ENCODE measurements at regions not wholly inside any gene's neighbourhood (a gene's known extent, or its start where the extent isn't known, plus 50 kb on each side); places are given as distances from the start of the nearest gene placed in this dataset.
"Not testable (repeated sequence)": the region's sequence is repeated elsewhere in the genome, so short reads cannot be mapped to it uniquely, and the experiment has no call there.

- no peak for DNase-seq (ENCODE audit: low read depth)
Observed at GRCh38 chr16:61181982-61182381, 854.3 kb downstream of the CDH8 start.

- DNase-seq (ENCODE audit: low read depth), result no peak
Observed at GRCh38 chr16:61179561-61179960, 856.7 kb downstream of the CDH8 start.

- no peak for DNase-seq (ENCODE audit: low read depth)
Observed at GRCh38 chr16:61165797-61166196, 870.4 kb downstream of the CDH8 start.

- no peak for DNase-seq (ENCODE audit: low read depth)
Observed at GRCh38 chr16:61150351-61150750, 885.9 kb downstream of the CDH8 start.

GRCh38 chr16:61149709-61150108, 886.5 kb downstream of the CDH8 start:
- DNase-seq (ENCODE audit: low read depth), result no peak

GRCh38 chr16:61148930-61149329, 887.3 kb downstream of the CDH8 start:
- DNase-seq (ENCODE audit: low read depth), result no peak

- DNase-seq (ENCODE audit: low read depth), result no peak
Observed at GRCh38 chr16:61146429-61146828, 889.8 kb downstream of the CDH8 start.

GRCh38 chr16:61131447-61131846, 904.8 kb downstream of the CDH8 start:
- DNase-seq (ENCODE audit: low read depth), result no peak

- no peak for DNase-seq (ENCODE audit: low read depth)
Observed at GRCh38 chr16:61128545-61129323, 907.5 kb downstream of the CDH8 start.

- no peak for DNase-seq (ENCODE audit: low read depth)
Observed at GRCh38 chr16:61105544-61105943, 930.7 kb downstream of the CDH8 start.

GRCh38 chr16:61098505-61098904, 937.7 kb downstream of the CDH8 start:
- no peak for DNase-seq (ENCODE audit: low read depth)

- not testable (repeated sequence) for DNase-seq (ENCODE audit: low read depth)
Observed at GRCh38 chr16:61091300-61091699, 944.9 kb downstream of the CDH8 start.

GRCh38 chr16:61083711-61084110, 952.5 kb downstream of the CDH8 start:
- no peak for DNase-seq (ENCODE audit: low read depth)

GRCh38 chr16:61074324-61074723, 961.9 kb downstream of the CDH8 start:
- DNase-seq (ENCODE audit: low read depth), result no peak

GRCh38 chr16:61057635-61058034, 978.6 kb downstream of the CDH8 start:
- DNase-seq (ENCODE audit: low read depth), result no peak

GRCh38 chr16:61050547-61050946, 985.7 kb downstream of the CDH8 start:
- no peak for DNase-seq (ENCODE audit: low read depth)

GRCh38 chr16:61045931-61046330, 990.3 kb downstream of the CDH8 start:
- DNase-seq (ENCODE audit: low read depth), result no peak

- DNase-seq (ENCODE audit: low read depth), result no peak
Observed at GRCh38 chr16:61042737-61043136, 993.5 kb downstream of the CDH8 start.

GRCh38 chr16:61030616-61031015, 1005.6 kb downstream of the CDH8 start:
- DNase-seq (ENCODE audit: low read depth), result no peak

GRCh38 chr16:61024180-61024900, 1011.9 kb downstream of the CDH8 start:
- DNase-seq (ENCODE audit: low read depth), result no peak

- no peak for DNase-seq (ENCODE audit: low read depth)
Observed at GRCh38 chr16:61014869-61015268, 1021.4 kb downstream of the CDH8 start.

GRCh38 chr16:61007694-61008093, 1028.5 kb downstream of the CDH8 start:
- DNase-seq (ENCODE audit: low read depth), result no peak

- no peak for DNase-seq (ENCODE audit: low read depth)
Observed at GRCh38 chr16:61005952-61006351, 1030.3 kb downstream of the CDH8 start.

Data from iris pigment epithelial cell (primary cell).